Mesodermal cell (in vitro differentiated cells): ENCODE measurements at regions not wholly inside any gene's neighbourhood (a gene's known extent, or its start where the extent isn't known, plus 50 kb on each side); places are given as distances from the start of the nearest gene placed in this dataset.

Experiments used
- H3K27ac ChIP-seq: 2 replicates; pipeline ENCODE4 v1.7.0; 2013; ENCODE audit warnings: mild to moderate bottlenecking, low read depth, low read length, moderate library complexity; ENCODE audit not compliant: severe bottlenecking
- H3K36me3 ChIP-seq: 2 replicates; pipeline ENCODE4 v1.7.1; 2013; ENCODE audit warnings: mild to moderate bottlenecking, low read length, moderate library complexity; ENCODE audit not compliant: control insufficient read depth, insufficient read depth
- H3K4me1 ChIP-seq: one replicate; pipeline ENCODE4 v1.7.1; 2013; ENCODE audit warnings: mild to moderate bottlenecking, low read length; ENCODE audit not compliant: insufficient read depth, control insufficient read depth, poor library complexity, severe bottlenecking
- H3K4me3 ChIP-seq: 2 replicates; pipeline ENCODE4 v1.7.0; 2013; ENCODE audit warnings: low read length, control low read depth, mild to moderate bottlenecking; ENCODE audit not compliant: insufficient read depth, poor library complexity, severe bottlenecking; ENCODE audit errors: extremely low read depth
- H3K9me3 ChIP-seq: 2 replicates; pipeline ENCODE4 v1.7.1; 2013; ENCODE audit warnings: mild to moderate bottlenecking, low read length, moderate library complexity; ENCODE audit not compliant: control insufficient read depth
- WGBS, 2 experiments: methylation state at CpG; one replicate each; pipeline ENCODE4 v1.1.5; 2013; ENCODE audit warnings: missing lambda C conversion rate in 2 of 2; ENCODE audit not compliant: insufficient coverage in 2 of 2; 5-methylcytosine and 5-hydroxymethylcytosine counted together

DNA sequence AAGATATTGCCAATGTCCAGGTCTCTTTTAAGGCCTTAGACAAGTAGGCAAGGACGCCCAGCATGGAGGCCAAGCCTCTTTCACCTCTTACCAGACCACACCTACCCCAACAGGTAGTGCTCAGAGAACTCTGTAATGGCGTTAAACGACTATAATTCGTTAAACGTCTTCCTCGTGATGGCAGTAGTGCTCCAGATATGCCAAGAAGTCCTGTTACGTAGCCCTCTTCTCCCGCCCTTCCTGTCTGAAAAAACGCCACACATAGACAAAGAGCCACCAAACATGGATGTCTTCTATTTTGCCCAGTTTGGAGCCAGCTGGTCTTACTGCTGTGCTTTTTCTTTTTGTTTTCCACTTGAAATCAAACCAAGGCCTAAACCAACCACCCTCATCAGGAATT is 190.7 kb downstream of the OR13H1 start:
- H3K9me3 ChIP-seq = no peaks in the 10 kb centered on the region
- no peaks in the 10 kb centered on the region for H3K4me1 ChIP-seq
- WGBS, 2 experiments = 90 to 95% methylated on average over 4 to 5 of the region's 9 CpGs
- no peak overlapping the region for H3K4me3 ChIP-seq
- H3K27ac ChIP-seq = no peak overlapping the region
- peaks cover 42% of the 10 kb centered on the region for H3K36me3 ChIP-seq

DNA sequence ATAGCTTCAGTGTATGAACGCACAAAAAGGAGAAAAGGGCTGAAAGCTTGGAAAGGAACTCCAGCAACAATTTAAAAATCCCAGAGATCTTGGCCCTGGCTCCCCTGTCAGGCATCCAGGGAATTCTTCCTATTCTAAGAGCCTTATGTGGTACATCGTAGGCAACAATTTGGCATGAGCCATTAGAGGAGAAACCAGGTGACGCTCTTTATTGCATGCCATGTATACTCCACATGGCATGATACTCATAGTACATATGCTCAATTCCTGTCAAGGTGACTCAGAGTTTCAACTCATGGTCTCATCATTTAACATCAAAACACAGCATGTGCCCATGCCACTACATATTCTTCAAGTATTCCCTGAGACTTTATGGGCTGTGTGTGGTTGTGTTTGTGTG is 191.3 kb downstream of the OR13H1 start:
- Histone ChIP-seq H3K4me3 (no peak overlapping the region), H3K9me3 (no peaks in the 10 kb centered on the region), H3K4me1 (no peaks in the 10 kb centered on the region), H3K27ac (no peak overlapping the region), H3K36me3 (peaks cover 42% of the 10 kb centered on the region)
- WGBS, 2 experiments = 100% methylated on average over 2 to 3 of the region's 3 CpGs

DNA sequence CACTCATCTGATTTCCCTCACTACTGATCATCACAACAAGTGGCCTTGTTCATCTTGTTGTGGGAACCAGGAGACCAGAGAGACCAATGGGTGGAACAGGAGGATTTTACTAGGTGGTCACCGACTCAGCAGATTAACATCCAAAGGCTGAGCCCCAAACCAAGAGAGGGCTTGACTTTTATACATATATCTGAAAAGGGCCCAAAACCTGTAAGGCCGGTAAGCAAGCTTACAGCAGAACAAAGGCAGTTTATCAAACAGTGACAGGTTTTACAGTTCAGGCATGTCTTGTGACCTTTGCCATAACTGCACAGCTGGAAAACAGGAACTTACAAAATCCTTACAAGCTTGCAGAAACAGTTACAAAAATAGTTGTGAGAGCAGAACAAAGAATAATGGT is 195.9 kb downstream of the OR13H1 start:
- H3K4me3 ChIP-seq = no peak overlapping the region
- H3K9me3 ChIP-seq = peaks cover 5% of the 10 kb centered on the region
- WGBS, 2 experiments = 100% methylated on average over 1 of the region's 2 CpGs; no CpG with 5 or more reads in 1 of the 2 experiments
- H3K36me3 ChIP-seq = peaks cover 50% of the 10 kb centered on the region
- no peaks in the 10 kb centered on the region for H3K4me1 ChIP-seq
- no peak overlapping the region for H3K27ac ChIP-seq

DNA sequence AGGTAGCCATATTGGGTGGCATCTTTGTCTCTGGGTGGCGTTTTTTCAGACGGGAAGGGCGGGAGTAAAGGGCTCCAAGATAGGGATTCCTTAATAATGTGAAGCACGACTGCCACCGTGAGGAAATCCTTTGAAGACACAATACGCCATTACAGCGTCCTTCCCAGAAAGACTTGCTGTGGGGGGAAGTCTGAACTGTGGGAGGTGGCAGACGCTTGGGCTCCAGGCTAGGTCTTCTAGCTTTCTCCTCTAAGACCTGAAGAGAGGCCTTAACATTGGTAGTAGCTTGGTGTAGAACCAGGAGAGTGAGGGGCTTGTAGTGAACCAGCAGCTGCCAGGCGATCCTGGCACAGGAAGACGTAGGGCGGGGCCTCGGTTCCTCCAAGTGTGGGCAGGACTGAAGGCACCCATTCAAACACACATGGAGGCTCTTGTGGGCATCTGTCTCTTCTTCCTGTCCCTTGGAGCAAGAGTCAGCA is 197.3 kb downstream of the OR13H1 start:
- WGBS, 2 experiments = 100% methylated on average over 2 to 3 of the region's 12 CpGs

DNA sequence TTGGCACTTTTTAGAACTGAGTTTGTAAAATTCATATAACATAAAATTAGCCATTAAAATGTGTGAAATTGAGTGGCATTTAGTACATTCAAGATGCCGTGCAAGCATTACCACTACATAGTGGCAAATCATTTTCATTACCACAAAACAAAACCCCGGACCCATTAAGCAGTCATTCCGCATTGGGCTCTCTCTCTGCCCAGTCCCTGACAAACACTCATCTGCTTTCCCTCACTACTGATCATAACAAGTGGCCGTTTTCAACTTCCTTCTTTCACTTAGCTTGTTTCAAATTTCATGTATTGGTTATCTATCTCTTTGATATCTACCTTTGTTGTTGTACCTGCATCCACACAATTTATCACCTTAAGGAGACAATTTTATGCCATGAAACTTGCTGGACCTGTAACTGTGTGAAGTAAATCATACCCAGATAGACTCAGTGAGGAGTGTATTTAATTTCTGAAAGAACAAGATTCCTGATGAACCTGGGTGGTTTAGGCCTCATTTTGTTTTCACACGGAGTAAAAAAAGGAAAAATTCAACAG is 202.1 kb downstream of the OR13H1 start:
- peaks cover 70% of the 10 kb centered on the region for H3K36me3 ChIP-seq
- H3K4me1 ChIP-seq = no peaks in the 10 kb centered on the region

More for the DNA sequence above, 197.3 kb downstream of the OR13H1 start:
- Histone ChIP-seq H3K36me3 (peaks cover 57% of the 10 kb centered on the region), H3K4me3 (no peak overlapping the region), H3K27ac (no peak overlapping the region), H3K9me3 (peaks cover 5% of the 10 kb centered on the region), H3K4me1 (no peaks in the 10 kb centered on the region)

DNA sequence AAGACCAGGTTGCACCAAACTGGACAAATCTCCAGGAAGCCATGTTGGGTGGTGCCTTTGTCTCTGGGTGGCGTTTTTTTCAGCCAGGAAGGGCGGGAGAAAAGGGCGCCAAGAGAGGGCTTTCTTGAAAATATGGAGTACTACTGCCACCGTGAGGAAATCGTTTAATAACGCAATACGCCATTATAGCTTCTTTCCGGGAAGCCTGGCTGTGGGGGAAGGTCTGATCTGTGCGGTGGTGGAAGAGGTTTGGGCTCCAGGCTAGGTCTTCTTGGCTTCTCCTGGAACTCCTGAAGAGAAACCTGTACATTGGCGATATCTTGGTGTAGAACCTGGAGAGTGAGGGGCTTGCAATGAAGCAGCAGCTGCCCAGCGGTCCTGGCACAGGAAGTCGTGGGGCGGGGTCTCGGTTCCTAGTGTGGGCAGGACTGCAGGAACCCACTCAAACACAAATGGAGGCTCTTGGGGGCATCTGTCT is 202.7 kb downstream of the OR13H1 start:
- 90 to 98% methylated on average over 4 to 11 of the region's 14 CpGs for WGBS, 2 experiments
- Histone ChIP-seq H3K36me3 (peaks cover 68% of the 10 kb centered on the region), H3K4me1 (no peaks in the 10 kb centered on the region), H3K27ac (no peak overlapping the region), H3K9me3 (no peaks in the 10 kb centered on the region), H3K4me3 (no peak overlapping the region)

More for the DNA sequence above, 202.1 kb downstream of the OR13H1 start:
- 100% methylated on average over 1 of the region's 5 CpGs; no CpG with 5 or more reads in 1 of the 2 experiments for WGBS, 2 experiments
- H3K9me3 ChIP-seq = peaks cover 4% of the 10 kb centered on the region
- no peak overlapping the region for H3K4me3 ChIP-seq
- H3K27ac ChIP-seq = no peak overlapping the region

DNA sequence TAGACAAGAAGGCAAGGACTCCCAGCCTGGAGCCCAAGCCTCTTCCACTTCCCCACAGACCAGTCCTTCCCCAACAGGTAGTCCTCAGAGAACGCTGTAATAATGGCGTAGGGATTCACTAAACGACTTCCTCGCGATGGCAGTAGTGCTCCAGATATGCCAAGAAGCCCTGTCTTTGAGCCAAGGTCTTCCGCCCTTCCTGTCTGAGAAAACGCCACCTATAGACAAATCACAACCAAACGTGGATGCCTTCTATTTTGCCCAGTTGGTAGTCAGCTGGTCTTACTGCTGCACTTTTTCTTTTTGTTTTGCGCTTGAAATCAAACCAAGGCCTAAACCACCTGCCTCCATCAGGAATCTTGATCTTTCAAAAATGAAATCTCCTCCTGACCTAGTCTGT is 203.3 kb downstream of the OR13H1 start:
- 91% methylated on average over 6 of the region's 9 CpGs; no CpG with 5 or more reads in 1 of the 2 experiments for WGBS, 2 experiments
- H3K4me3 ChIP-seq = no peak overlapping the region
- H3K4me1 ChIP-seq = no peaks in the 10 kb centered on the region
- no peaks in the 10 kb centered on the region for H3K9me3 ChIP-seq
- no peak overlapping the region for H3K27ac ChIP-seq
- peaks cover 66% of the 10 kb centered on the region for H3K36me3 ChIP-seq

DNA sequence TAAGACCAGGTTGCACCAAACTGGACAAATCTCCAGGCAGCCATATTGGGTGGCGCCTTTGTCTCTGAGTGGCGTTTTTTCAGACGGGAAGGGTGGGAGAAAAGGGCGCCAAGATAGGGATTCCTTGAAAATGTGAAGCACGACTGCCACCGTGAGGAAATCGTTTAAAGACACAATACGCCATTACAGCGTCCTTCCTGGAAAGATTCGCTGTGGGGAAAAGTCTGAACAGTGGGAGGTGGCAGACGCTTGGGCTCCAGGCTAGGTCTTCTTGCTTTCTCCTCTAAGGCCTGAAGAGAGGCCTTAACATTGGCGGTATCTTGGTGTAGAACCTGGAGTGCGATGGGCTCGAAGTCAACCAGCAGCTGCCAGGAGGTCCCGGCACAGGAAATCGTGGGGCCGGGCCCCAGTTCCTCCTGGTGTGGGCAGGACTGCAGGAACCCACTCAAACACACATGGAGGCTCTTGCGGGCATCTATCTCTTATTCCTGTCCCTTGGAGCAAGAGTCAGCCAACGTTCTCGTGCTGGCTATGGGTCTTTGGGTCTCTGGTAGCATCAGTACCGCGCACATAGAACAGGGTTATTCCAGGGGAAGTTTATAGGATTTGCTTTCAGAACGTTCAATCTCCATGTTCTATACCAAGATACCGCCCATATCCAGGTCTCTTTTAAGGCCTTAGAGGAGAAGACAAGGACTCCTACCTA is 208.8 kb downstream of the OR13H1 start:
- 92 to 100% methylated on average over 5 to 10 of the region's 24 CpGs for WGBS, 2 experiments
- Histone ChIP-seq H3K36me3 (peaks cover 60% of the 10 kb centered on the region), H3K9me3 (no peaks in the 10 kb centered on the region)

DNA sequence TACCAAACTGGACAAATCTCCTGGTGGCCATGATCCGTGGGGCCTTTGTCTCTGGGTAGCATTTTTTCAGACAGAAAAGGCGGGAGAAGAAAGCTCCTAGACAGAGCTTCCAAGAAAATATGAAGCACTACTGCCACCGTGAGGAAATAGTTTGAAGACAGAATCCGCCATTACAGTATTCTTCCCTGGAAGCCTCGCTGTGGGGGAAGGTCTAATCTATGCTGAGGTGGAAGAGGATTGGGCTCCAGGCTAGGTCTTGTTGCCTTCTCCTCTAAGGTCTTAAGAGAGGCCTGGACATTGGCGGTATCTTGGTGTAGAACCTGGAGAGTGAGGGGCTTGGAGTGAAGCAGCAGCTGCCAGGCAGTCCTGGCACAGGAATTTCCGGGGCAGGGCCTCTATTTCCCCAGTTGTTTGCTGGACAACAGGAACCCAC is 218.9 kb downstream of the OR13H1 start:
- no peaks in the 10 kb centered on the region for H3K4me1 ChIP-seq
- no peak overlapping the region for H3K4me3 ChIP-seq
- 83 to 100% methylated on average over 1 to 4 of the region's 7 CpGs for WGBS, 2 experiments
- no peak overlapping the region for H3K27ac ChIP-seq
- H3K9me3 ChIP-seq = no peaks in the 10 kb centered on the region
- peaks cover 32% of the 10 kb centered on the region for H3K36me3 ChIP-seq

More for the DNA sequence above, 208.8 kb downstream of the OR13H1 start:
- no peaks in the 10 kb centered on the region for H3K4me1 ChIP-seq
- H3K27ac ChIP-seq = no peak overlapping the region
- H3K4me3 ChIP-seq = no peak overlapping the region

DNA sequence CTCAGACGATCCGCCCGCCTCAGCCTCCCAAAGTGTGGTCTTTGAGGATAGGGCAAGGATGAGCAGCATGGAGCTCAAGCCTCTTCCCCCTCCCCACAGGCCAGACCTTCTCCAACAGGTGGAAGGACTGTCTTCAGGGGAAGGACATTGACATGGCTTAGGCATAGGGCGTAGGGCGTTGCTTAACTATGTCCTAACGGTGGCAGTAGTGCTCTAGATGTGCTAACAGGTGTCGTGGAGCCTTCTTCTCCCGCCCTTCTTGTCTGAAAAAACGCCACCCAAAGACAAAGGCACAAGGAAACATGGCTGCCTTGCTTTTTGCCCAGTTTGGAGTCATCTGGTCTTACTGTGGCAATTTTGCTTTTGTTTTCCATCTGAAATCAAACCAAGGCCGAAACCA is 219.8 kb downstream of the OR13H1 start:
- no peak overlapping the region for H3K27ac ChIP-seq
- peaks cover 37% of the 10 kb centered on the region for H3K36me3 ChIP-seq
- 84 to 93% methylated on average over 5 to 6 of the region's 10 CpGs for WGBS, 2 experiments
- H3K9me3 ChIP-seq = no peaks in the 10 kb centered on the region
- H3K4me1 ChIP-seq = no peaks in the 10 kb centered on the region
- no peak overlapping the region for H3K4me3 ChIP-seq

DNA sequence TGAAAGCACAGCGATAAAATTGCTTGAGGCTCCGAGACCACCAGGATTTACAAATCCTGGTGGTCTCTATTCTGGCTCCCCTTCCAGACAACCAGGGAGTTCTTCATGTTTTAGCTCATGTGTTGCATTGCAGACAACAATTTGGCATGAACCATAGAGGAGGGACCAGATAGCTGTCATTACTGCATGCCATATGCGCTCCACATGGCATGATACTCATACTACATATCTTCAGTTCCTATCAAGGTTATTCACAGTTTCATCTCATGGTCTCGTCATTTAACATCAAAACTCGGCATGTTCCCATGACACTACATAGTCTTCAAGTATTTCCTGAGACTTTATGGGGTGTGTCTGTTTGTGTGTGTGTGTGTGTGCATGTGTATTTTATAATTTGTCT is 220.3 kb downstream of the OR13H1 start:
- peaks cover 40% of the 10 kb centered on the region for H3K36me3 ChIP-seq
- H3K4me3 ChIP-seq = no peak overlapping the region
- WGBS, 2 experiments = 92% methylated on average over 2 of the region's 5 CpGs; no CpG with 5 or more reads in 1 of the 2 experiments
- no peaks in the 10 kb centered on the region for H3K9me3 ChIP-seq
- no peak overlapping the region for H3K27ac ChIP-seq
- no peaks in the 10 kb centered on the region for H3K4me1 ChIP-seq
